Suprapubic skin (tissue), 3 donors: ENCODE measurements at regions not wholly inside any gene's neighbourhood (a gene's known extent, or its start where the extent isn't known, plus 50 kb on each side); places are given as distances from the start of the nearest gene placed in this dataset.

ENCODE experiments used
- POLR2A ChIP-seq, 2 donors: fragments of 450-650 bp; IDR thresholded peaks; one replicate each; pipeline ENCODE4 v1.6.1; 2017; ENCODE audit warnings: antibody characterized with exemption in 2 of 2, mild to moderate bottlenecking in 2 of 2, moderate library complexity in 2 of 2
- TF ChIP-seq, protein P1 (sequence below), 2 donors: fragments of 200-600 bp in 1 of 2; fragments of 450-650 bp in 1 of 2; sonication (generic) in 1 of 2; IDR thresholded peaks; one replicate each; pipeline ENCODE4 v1.5.1; 2016 to 2019; ENCODE audit warnings: antibody characterized with exemption in 2 of 2, mild to moderate bottlenecking in 1 of 2, moderate library complexity in 1 of 2

DNA sequence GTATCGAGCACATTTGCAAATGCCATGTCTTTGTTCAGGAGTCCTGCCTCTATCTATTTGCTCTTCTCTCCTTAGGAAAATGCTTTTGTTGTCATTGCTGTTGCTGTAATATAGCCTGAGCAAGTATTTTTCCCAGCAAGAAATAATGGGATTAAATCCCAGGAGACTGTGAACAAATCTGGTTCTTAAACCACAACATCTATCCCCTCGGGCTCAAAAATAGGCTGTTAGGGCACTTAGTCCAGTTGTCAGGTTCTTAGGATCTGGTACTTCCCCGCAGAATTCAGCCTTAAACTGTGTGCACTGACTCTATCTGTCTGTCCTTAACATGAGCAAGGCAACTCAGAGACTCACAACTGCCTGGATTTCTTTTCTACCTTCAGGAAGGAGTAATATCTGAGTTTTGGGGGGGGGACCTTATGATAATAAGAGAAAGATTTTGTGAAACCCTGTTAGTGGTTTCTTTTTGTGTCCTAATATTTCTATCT is 437.5 kb downstream of the HTR1B start:
- no peak for TF ChIP-seq POLR2A (IDR thresholded peaks at IDR 0.05)
- TF ChIP-seq, protein P1, sequence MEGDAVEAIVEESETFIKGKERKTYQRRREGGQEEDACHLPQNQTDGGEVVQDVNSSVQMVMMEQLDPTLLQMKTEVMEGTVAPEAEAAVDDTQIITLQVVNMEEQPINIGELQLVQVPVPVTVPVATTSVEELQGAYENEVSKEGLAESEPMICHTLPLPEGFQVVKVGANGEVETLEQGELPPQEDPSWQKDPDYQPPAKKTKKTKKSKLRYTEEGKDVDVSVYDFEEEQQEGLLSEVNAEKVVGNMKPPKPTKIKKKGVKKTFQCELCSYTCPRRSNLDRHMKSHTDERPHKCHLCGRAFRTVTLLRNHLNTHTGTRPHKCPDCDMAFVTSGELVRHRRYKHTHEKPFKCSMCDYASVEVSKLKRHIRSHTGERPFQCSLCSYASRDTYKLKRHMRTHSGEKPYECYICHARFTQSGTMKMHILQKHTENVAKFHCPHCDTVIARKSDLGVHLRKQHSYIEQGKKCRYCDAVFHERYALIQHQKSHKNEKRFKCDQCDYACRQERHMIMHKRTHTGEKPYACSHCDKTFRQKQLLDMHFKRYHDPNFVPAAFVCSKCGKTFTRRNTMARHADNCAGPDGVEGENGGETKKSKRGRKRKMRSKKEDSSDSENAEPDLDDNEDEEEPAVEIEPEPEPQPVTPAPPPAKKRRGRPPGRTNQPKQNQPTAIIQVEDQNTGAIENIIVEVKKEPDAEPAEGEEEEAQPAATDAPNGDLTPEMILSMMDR (IDR thresholded peaks at IDR 0.05): no peak
